ENCODE measurements at regions not wholly inside any gene's neighbourhood (a gene's known extent, or its start where the extent isn't known, plus 50 kb on each side); places are given as distances from the start of the nearest gene placed in this dataset.

DNA sequence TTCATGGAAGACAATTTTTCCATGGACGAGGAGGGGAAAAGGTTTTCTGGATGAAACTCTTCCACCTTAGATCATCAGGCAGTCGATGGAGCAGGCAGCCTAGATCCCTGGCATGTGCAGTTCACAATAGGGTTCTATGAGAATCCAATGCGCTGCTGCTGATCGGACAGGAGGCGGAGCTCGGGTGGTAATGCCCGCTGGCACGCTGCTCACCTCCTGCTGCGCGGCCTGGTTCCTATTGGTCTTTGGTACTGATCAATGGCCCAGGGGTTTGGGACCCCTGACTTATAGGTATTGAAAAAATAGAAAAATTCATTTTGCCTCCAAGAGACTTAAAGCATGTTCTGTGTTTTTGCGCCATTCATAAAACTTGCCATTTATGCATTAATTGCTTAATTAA is 793.9 kb upstream of the NR2F2 start (continued):
- TF ChIP-seq, protein P1, sequence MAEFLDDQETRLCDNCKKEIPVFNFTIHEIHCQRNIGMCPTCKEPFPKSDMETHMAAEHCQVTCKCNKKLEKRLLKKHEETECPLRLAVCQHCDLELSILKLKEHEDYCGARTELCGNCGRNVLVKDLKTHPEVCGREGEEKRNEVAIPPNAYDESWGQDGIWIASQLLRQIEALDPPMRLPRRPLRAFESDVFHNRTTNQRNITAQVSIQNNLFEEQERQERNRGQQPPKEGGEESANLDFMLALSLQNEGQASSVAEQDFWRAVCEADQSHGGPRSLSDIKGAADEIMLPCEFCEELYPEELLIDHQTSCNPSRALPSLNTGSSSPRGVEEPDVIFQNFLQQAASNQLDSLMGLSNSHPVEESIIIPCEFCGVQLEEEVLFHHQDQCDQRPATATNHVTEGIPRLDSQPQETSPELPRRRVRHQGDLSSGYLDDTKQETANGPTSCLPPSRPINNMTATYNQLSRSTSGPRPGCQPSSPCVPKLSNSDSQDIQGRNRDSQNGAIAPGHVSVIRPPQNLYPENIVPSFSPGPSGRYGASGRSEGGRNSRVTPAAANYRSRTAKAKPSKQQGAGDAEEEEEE (CRISPR knock-in tag; IDR thresholded peaks at IDR 0.05; ENCODE audit: borderline replicate concordance): no peak
- TF ChIP-seq, protein P2, sequence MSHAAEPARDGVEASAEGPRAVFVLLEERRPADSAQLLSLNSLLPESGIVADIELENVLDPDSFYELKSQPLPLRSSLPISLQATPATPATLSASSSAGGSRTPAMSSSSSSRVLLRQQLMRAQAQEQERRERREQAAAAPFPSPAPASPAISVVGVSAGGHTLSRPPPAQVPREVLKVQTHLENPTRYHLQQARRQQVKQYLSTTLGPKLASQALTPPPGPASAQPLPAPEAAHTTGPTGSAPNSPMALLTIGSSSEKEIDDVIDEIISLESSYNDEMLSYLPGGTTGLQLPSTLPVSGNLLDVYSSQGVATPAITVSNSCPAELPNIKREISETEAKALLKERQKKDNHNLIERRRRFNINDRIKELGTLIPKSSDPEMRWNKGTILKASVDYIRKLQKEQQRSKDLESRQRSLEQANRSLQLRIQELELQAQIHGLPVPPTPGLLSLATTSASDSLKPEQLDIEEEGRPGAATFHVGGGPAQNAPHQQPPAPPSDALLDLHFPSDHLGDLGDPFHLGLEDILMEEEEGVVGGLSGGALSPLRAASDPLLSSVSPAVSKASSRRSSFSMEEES (CRISPR knock-in tag; IDR thresholded peaks at IDR 0.05): no peak
- TF ChIP-seq RBM22 (optimal IDR thresholded peaks at IDR 0.05; ENCODE audit: low read length): no peak

DNA sequence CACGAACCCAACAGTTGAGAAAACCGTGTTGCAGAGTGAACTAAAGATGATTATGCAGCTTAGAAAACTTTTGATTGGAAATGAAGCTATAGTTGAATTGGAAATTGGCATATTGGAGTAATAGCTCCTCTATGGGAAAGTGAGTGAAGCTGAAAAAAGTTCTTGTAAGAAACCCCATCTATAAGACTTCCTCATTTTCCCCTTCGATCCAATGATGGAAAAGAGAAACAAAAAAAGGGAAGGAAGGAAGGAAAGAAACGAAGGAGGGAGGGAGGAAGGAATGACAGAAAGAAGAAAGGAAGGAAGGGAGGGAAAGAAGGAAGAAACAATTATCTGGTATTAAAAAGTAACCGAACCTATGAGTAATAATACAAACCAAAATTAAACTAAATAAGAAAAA is 791.8 kb upstream of the NR2F2 start:
- WGBS (ENCODE audit: low lambda C conversion rate): 5% methylated on average over 5 of the region's 5 CpGs
- ATAC-seq (no peak), FAIRE-seq (no peak), DNase-seq (ENCODE audit: low spot score) (no peak)
- Histone ChIP-seq H3K9me3 (ENCODE audit: low read length) (peaks cover 82% of the 10 kb centered on the region), H3K27me3 (ENCODE audit: control insufficient read depth in 1 of 2, insufficient read depth in 2 of 2, low read length in 2 of 2) (no peaks in the 10 kb centered on the region), H3K4me3 (replicated peaks in 1 of 3; ENCODE audit: insufficient read depth in 1 of 3, low read depth in 2 of 3, low read length in 3 of 3) (no peak overlapping the region), H3K4me1 (ENCODE audit: insufficient read depth, low read length) (no peaks in the 10 kb centered on the region), H3K79me2 (ENCODE audit: insufficient read depth, low read length) (no peaks in the 10 kb centered on the region), H3K27ac (ENCODE audit: extremely low read length, insufficient read depth, low read length) (no peak overlapping the region), H3K9ac (ENCODE audit: insufficient read depth, low read depth, low read length) (no peak overlapping the region), H4K20me1 (ENCODE audit: insufficient read depth, low read length) (no peaks in the 10 kb centered on the region), H3K4me2 (ENCODE audit: low read depth, low read length) (no peak overlapping the region), H2AFZ (ENCODE audit: low read length) (no peak overlapping the region), H3K36me3 (replicated peaks in 1 of 2; ENCODE audit: control insufficient read depth in 1 of 2, insufficient read depth in 2 of 2, low read length in 2 of 2) (no peaks in the 10 kb centered on the region)
- TF ChIP-seq KMT2B (CRISPR knock-in tag; IDR thresholded peaks at IDR 0.05) (no peak), NR2F1 (CRISPR knock-in tag; IDR thresholded peaks at IDR 0.05) (no peak), ZNF282 (IDR thresholded peaks at IDR 0.05; ENCODE audit: partially characterized antibody) (no peak), HNRNPK (IDR thresholded peaks at IDR 0.05; ENCODE audit: low read depth, low read length, poor library complexity, severe bottlenecking) (no peak), MED13 (CRISPR knock-in tag; IDR thresholded peaks at IDR 0.05) (no peak), ZNF776 (CRISPR knock-in tag; IDR thresholded peaks at IDR 0.05) (no peak), EP300 (IDR thresholded peaks at IDR 0.05; ENCODE audit: low read depth in 2 of 2, low read length in 2 of 2) (no peak), EP300 (CRISPR knock-in tag; IDR thresholded peaks at IDR 0.05; ENCODE audit: borderline replicate concordance) (no peak)
- CTCF ChIA-PET (ENCODE audit: low intra/inter-chr PET ratio, low total read pairs): no interaction called here
- BruUV-seq (replicated peaks): no TSS peak
- in situ Hi-C loops (cut with HindIII; ENCODE audit: extremely low pct_ligation_motif_present, low pct_unique_long_range_greater_than_20kb) (no loop called here), intact Hi-C loops (cut with micrococcal nuclease; ENCODE audit: unreplicated experiment) (no loop called here)
- POLR2A ChIA-PET: no interaction called here
